ENCODE measurements at regions not wholly inside any gene's neighbourhood (a gene's known extent, or its start where the extent isn't known, plus 50 kb on each side); places are given as distances from the start of the nearest gene placed in this dataset.
"Not testable (repeated sequence)": the region's sequence is repeated elsewhere in the genome, so short reads cannot be mapped to it uniquely, and the experiment has no call there.

GRCh38 chr20:47907031-47907675, 121.9 kb upstream of the SULF2 start:
- no peak for TF ChIP-seq CTCF (IDR thresholded peaks at IDR 0.05; ENCODE audit: borderline replicate concordance)
- H3K36me3 ChIP-seq, result no peaks in the 10 kb centered on the region
- no peak overlapping the region for H3K4me3 ChIP-seq
- H3K4me1 ChIP-seq, result no peaks in the 10 kb centered on the region
- no peak overlapping the region for H3K27ac ChIP-seq (replicated peaks)
- intact Hi-C loops (cut with micrococcal nuclease), result no loop called here
- no peaks in the 10 kb centered on the region for H3K9me3 ChIP-seq (replicated peaks)
- H3K27me3 ChIP-seq (ENCODE audit: low read depth), result peaks cover 71% of the 10 kb centered on the region
- DNase-seq, result no peak

- Histone ChIP-seq H3K4me3 (no peak overlapping the region), H3K9me3 (replicated peaks) (no peaks in the 10 kb centered on the region), H3K27ac (replicated peaks) (no peak overlapping the region), H3K27me3 (ENCODE audit: low read depth) (peaks cover 63% of the 10 kb centered on the region), H3K36me3 (no peaks in the 10 kb centered on the region), H3K4me1 (no peaks in the 10 kb centered on the region)
- intact Hi-C loops (cut with micrococcal nuclease), result no loop called here
- DNase-seq, result no peak
- TF ChIP-seq CTCF (IDR thresholded peaks at IDR 0.05; ENCODE audit: borderline replicate concordance), result no peak
Measured at GRCh38 chr20:47906348-47906660, 121.0 kb upstream of the SULF2 start.

GRCh38 chr20:47905628-47906347, 120.5 kb upstream of the SULF2 start:
- no peak overlapping the region for H3K4me3 ChIP-seq
- no peaks in the 10 kb centered on the region for H3K36me3 ChIP-seq
- TF ChIP-seq CTCF (IDR thresholded peaks at IDR 0.05; ENCODE audit: borderline replicate concordance), result no peak
- H3K27ac ChIP-seq (replicated peaks), result no peak overlapping the region
- no peak for DNase-seq
- H3K27me3 ChIP-seq (ENCODE audit: low read depth), result peaks cover 61% of the 10 kb centered on the region
- intact Hi-C loops (cut with micrococcal nuclease), result no loop called here
- H3K9me3 ChIP-seq (replicated peaks), result no peaks in the 10 kb centered on the region
- H3K4me1 ChIP-seq, result no peaks in the 10 kb centered on the region

GRCh38 chr20:47903009-47903408, 117.7 kb upstream of the SULF2 start:
- not testable (repeated sequence) for DNase-seq
- peaks cover 33% of the 10 kb centered on the region for H3K27me3 ChIP-seq (ENCODE audit: low read depth)

GRCh38 chr20:47899313-47899712, 114.0 kb upstream of the SULF2 start:
- H3K9me3 ChIP-seq (replicated peaks); H3K4me1 ChIP-seq; H3K36me3 ChIP-seq; intact Hi-C loops (cut with micrococcal nuclease); H3K4me3 ChIP-seq; H3K27ac ChIP-seq (replicated peaks); H3K27me3 ChIP-seq (ENCODE audit: low read depth); DNase-seq: not testable (repeated sequence)

More at GRCh38 chr20:47903009-47903408, 117.7 kb upstream of the SULF2 start:
- intact Hi-C loops (cut with micrococcal nuclease); H3K36me3 ChIP-seq; H3K27ac ChIP-seq (replicated peaks); H3K9me3 ChIP-seq (replicated peaks); H3K4me3 ChIP-seq; H3K4me1 ChIP-seq: not testable (repeated sequence)

GRCh38 chr20:47897461-47897860, 112.2 kb upstream of the SULF2 start:
- H3K27me3 ChIP-seq (ENCODE audit: low read depth), result peaks cover 7% of the 10 kb centered on the region
- no peak overlapping the region for H3K4me3 ChIP-seq
- intact Hi-C loops (cut with micrococcal nuclease), result no loop called here
- no peak for DNase-seq
- TF ChIP-seq CTCF (IDR thresholded peaks at IDR 0.05; ENCODE audit: borderline replicate concordance), result no peak
- no peaks in the 10 kb centered on the region for H3K36me3 ChIP-seq
- H3K4me1 ChIP-seq, result no peaks in the 10 kb centered on the region
- H3K9me3 ChIP-seq (replicated peaks), result no peaks in the 10 kb centered on the region
- no peak overlapping the region for H3K27ac ChIP-seq (replicated peaks)

GRCh38 chr20:47892681-47893080, 107.4 kb upstream of the SULF2 start:
- H3K36me3 ChIP-seq; H3K4me1 ChIP-seq; intact Hi-C loops (cut with micrococcal nuclease); H3K4me3 ChIP-seq; H3K9me3 ChIP-seq (replicated peaks); DNase-seq; H3K27ac ChIP-seq (replicated peaks): not testable (repeated sequence)
- H3K27me3 ChIP-seq (ENCODE audit: low read depth), result peaks cover 24% of the 10 kb centered on the region

GRCh38 chr20:47890708-47891107, 105.4 kb upstream of the SULF2 start:
- H3K27me3 ChIP-seq (ENCODE audit: low read depth), result peaks cover 39% of the 10 kb centered on the region
- DNase-seq; H3K4me1 ChIP-seq; H3K4me3 ChIP-seq; intact Hi-C loops (cut with micrococcal nuclease); H3K36me3 ChIP-seq; H3K9me3 ChIP-seq (replicated peaks); H3K27ac ChIP-seq (replicated peaks): not testable (repeated sequence)

- H3K4me3 ChIP-seq; intact Hi-C loops (cut with micrococcal nuclease); H3K36me3 ChIP-seq; H3K9me3 ChIP-seq (replicated peaks); DNase-seq; H3K27ac ChIP-seq (replicated peaks); H3K4me1 ChIP-seq: not testable (repeated sequence)
- peaks cover 48% of the 10 kb centered on the region for H3K27me3 ChIP-seq (ENCODE audit: low read depth)
Measured at GRCh38 chr20:47889751-47890150, 104.5 kb upstream of the SULF2 start.
